HG03558 (cell line): ENCODE measurements at regions not wholly inside any gene's neighbourhood (a gene's known extent, or its start where the extent isn't known, plus 50 kb on each side); places are given as distances from the start of the nearest gene placed in this dataset.
"Not testable (repeated sequence)": the region's sequence is repeated elsewhere in the genome, so short reads cannot be mapped to it uniquely, and the experiment has no call there.

Experiments
- ATAC-seq: cut with Tn5 transposase; IDR thresholded peaks from one replicate; pipeline ENCODE4 v1.9.1; 2021; ENCODE audit warnings: moderate number of reproducible peaks; ENCODE audit not compliant: unreplicated experiment; ENCODE audit errors: extremely low read depth

- no peak for ATAC-seq
Observed at GRCh38 chr12:131640525-131640924, 70.4 kb upstream of the SFSWAP start.

- no peak for ATAC-seq
Observed at GRCh38 chr12:131641315-131641714, 69.6 kb upstream of the SFSWAP start.

- no peak for ATAC-seq
Observed at GRCh38 chr12:131642101-131642540, 68.8 kb upstream of the SFSWAP start.

- no peak for ATAC-seq
Observed at GRCh38 chr12:131642771-131643170, 68.1 kb upstream of the SFSWAP start.

- ATAC-seq: no peak
Observed at GRCh38 chr12:131643631-131644452, 67.0 kb upstream of the SFSWAP start.

GRCh38 chr12:131644481-131644880 lies 66.4 kb upstream of the SFSWAP start:
- ATAC-seq: no peak

GRCh38 chr12:131644917-131645316 lies 66.0 kb upstream of the SFSWAP start:
- ATAC-seq: not testable (repeated sequence)

DNA sequence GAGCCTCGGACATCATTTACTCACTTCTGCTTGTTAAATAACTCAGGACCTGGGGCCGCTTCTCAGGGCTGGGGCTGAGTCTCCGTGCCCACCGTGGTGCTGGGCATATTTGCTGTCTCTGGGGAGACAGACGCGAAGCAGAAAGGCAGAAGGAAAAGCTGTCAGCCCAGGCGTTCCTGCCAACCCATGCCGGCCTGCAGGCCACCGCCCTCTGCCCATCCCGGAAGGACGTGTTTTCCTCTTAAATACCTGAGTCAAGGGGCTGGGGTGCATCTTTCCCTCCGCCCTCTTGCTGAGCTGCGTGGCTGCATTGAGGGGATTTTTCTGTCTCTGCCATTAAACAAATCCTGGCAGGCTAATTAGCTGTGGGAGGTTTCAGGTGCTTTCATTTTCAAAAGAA lies 65.3 kb upstream of the SFSWAP start:
- not testable (repeated sequence) for ATAC-seq

DNA sequence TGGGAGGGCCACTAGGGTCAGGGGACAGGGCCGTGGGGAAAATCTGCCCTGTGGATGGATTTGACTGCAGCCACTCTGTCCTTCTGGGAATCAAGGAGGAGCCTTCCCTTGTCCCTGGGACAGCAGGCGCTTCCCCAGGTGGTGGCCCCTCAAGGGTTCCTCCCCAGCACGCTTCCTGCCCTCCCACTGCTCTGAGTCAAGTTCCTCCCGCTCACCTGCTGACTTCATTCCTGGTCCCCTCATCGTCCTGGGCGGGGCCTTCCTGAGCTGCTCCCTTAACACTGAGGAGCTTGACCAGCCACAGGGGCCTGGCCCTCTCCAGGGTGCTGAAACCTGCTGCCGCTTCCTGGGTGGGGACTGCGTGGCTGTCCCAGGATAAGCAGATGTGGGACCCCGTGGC lies 64.4 kb upstream of the SFSWAP start:
- not testable (repeated sequence) for ATAC-seq

GRCh38 chr12:131647667-131648066 lies 63.2 kb upstream of the SFSWAP start:
- ATAC-seq: no peak

DNA sequence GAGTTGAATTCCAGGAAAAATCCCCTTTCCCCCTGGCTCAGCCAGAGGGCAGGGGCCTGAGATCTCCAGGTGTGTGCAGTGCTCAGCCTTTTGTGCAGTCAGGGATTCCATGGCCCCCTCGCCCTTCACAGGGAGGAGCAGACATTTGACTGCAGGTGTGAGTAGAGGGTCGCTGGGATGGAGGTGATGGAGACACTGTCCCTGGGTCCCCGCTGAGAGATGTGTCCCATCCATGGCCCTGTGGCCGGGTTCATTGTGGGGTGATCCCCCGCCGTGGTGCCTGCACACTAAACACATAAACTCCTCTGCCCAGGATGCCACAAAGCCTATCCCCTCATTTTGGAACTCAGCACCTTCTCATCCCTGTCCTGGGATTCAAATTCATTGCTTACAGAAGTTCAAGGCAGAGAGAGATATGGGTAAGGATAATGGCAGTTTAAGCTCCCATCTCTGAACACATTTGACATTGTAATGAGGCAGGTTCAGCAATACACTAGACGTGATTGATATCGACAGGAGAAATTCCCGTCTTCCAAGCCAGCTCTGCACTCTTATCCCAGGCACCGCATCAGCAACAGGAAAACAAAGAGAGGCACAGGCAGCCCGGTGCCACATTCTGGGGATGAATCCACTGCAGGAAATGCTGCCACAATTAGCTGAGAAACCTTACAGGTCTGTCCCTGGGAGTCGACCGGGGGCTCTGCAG lies 55.3 kb upstream of the SFSWAP start:
- ATAC-seq: not testable (repeated sequence)

- not testable (repeated sequence) for ATAC-seq
Observed at GRCh38 chr12:131656796-131657195, 54.1 kb upstream of the SFSWAP start.

- not testable (repeated sequence) for ATAC-seq
Observed at GRCh38 chr12:131658605-131659004, 52.3 kb upstream of the SFSWAP start.

DNA sequence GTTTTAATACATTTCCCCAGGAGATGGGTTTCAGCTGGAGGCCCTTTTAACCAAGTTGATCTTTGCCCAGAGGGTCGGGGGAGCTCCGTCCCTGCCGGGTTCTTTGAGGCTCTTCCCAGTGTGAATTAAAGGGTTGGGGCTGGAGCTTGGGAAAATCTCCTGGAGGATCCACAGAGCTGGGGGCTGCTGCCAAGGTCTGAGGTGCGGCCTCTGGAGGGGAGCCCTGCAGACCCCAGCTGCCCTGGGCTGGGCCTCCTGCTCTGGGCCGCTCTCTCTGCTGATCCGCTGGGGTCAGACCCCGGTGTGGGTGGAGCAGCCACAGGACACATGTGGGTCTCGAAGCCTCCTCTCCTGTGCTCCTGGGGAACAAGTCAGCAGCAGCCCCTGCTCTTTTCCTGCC lies 51.4 kb upstream of the SFSWAP start:
- not testable (repeated sequence) for ATAC-seq

GRCh38 chr12:131659976-131660375 lies 50.9 kb upstream of the SFSWAP start:
- ATAC-seq: not testable (repeated sequence)

- not testable (repeated sequence) for ATAC-seq
Observed at GRCh38 chr12:131660401-131660800, 50.5 kb upstream of the SFSWAP start.
